ENCODE measurements at regions not wholly inside any gene's neighbourhood (a gene's known extent, or its start where the extent isn't known, plus 50 kb on each side); places are given as distances from the start of the nearest gene placed in this dataset.
A peak's percentile ranks its signal among the peaks of the same experiment; 100 is the strongest.

GRCh38 chr3:42022355-42022754 is 60.5 kb upstream of the ULK4 start:
- TF ChIP-seq, protein P1, sequence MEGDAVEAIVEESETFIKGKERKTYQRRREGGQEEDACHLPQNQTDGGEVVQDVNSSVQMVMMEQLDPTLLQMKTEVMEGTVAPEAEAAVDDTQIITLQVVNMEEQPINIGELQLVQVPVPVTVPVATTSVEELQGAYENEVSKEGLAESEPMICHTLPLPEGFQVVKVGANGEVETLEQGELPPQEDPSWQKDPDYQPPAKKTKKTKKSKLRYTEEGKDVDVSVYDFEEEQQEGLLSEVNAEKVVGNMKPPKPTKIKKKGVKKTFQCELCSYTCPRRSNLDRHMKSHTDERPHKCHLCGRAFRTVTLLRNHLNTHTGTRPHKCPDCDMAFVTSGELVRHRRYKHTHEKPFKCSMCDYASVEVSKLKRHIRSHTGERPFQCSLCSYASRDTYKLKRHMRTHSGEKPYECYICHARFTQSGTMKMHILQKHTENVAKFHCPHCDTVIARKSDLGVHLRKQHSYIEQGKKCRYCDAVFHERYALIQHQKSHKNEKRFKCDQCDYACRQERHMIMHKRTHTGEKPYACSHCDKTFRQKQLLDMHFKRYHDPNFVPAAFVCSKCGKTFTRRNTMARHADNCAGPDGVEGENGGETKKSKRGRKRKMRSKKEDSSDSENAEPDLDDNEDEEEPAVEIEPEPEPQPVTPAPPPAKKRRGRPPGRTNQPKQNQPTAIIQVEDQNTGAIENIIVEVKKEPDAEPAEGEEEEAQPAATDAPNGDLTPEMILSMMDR (IDR thresholded peaks at IDR 0.05; ENCODE audit: low read depth, low read length, missing control alignments): no peak
- H3K4me3 ChIP-seq (replicated peaks; ENCODE audit: low read depth, low read length): no peak overlapping the region
- no peak for DNase-seq (ENCODE audit: extremely low read depth, low read depth)

DNA sequence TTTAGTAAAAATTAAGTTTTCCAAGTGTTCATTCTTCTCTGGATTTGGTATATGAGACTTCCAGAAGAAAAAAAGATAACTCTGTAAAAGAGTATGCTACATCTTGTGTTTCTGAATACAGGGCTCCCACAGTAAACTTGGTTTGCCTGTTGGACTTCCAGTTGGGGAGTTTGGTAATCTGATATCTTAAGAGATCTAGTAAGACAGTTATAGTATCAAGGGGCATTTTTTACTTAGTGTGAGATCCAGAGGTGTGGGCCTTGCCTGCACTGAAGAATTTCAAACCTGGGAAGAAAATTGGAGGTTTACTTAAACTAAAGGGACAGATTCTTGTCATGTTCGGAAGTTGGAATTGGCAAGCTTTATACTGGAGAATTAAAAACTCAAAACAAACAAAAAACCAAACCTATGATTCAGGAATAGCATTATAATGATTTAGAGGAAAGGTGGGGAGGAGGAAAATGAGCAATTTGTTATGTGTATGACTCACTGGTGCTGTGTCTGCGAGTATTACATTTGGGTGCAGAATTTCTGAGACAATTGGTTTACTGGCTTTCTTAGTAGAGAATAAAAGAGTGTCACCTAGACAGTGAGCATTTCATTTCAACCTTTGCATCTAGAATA is 58.9 kb upstream of the ULK4 start:
- TF ChIP-seq, protein P1 (IDR thresholded peaks at IDR 0.05; ENCODE audit: low read depth, low read length, missing control alignments): no peak
- no peak for DNase-seq (ENCODE audit: extremely low read depth, low read depth)
- H3K4me3 ChIP-seq (replicated peaks; ENCODE audit: low read depth, low read length): no peak overlapping the region

DNA sequence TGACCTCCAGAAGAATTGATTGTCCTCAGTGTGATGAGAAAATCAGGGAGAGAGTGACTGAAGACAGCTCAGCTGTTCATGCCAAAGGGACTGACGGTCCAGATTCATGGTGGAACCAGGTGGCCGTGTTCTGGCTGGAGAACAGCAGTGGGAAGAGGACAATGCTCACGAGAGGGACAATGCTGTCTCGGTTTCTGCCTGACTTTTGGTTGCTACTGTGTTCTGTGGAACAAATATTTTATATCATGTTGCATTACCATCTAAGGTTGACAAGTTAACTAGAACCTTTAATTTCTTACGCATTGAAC is 58.0 kb upstream of the ULK4 start:
- TF ChIP-seq, protein P1 (IDR thresholded peaks at IDR 0.05; ENCODE audit: low read depth, low read length, missing control alignments): no peak
- no peak for DNase-seq (ENCODE audit: extremely low read depth, low read depth)
- H3K4me3 ChIP-seq (replicated peaks; ENCODE audit: low read depth, low read length): no peak overlapping the region

- no peak overlapping the region for H3K4me3 ChIP-seq (replicated peaks; ENCODE audit: low read depth, low read length)
- TF ChIP-seq, protein P1 (IDR thresholded peaks at IDR 0.05; ENCODE audit: low read depth, low read length, missing control alignments): no peak
- no peak for DNase-seq (ENCODE audit: extremely low read depth, low read depth)
These were observed 57.4 kb upstream of the ULK4 start for GRCh38 chr3:42019144-42019952.

- TF ChIP-seq, protein P1 (IDR thresholded peaks at IDR 0.05; ENCODE audit: low read depth, low read length, missing control alignments): no peak
- no peak for DNase-seq (ENCODE audit: extremely low read depth, low read depth)
These were observed 53.1 kb upstream of the ULK4 start for GRCh38 chr3:42014921-42015533.

DNA sequence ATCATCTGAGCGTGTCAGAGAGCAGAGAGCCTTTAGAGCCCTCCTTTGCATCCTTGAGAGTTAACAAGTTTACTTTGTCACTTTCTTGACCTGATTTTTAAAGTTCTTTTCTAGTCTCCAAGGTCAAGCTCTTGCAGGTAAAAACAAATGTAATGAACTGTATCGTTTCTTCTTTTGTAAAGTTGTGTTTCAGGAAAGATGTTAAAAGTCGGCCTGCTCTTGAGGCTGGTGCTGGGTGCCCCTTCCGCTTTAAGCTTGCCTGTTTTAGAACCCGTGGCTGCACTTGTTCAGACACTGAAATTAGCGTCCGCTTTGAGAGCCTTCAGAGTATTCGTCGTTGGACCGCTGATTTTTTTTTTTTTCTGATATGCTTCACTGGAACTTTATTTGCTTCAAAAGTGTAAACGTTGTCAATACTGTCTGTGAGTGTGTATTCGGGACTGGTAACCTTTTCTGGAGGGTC is 52.6 kb upstream of the ULK4 start:
- no peak for DNase-seq (ENCODE audit: extremely low read depth, low read depth)
- TF ChIP-seq, protein P1 (IDR thresholded peaks at IDR 0.05; ENCODE audit: low read depth, low read length, missing control alignments): no peak
- peak overlapping the region; percentile 82 for H3K4me3 ChIP-seq (replicated peaks; ENCODE audit: low read depth, low read length)

More at GRCh38 chr3:42014921-42015533, 53.1 kb upstream of the ULK4 start:
- H3K4me3 ChIP-seq (replicated peaks; ENCODE audit: low read depth, low read length): peak overlapping the region; percentile 82

Data from HFF-Myc (cell line).